Hypothalamus (tissue), 51 donors: ENCODE measurements at regions not wholly inside any gene's neighbourhood (a gene's known extent, or its start where the extent isn't known, plus 50 kb on each side); places are given as distances from the start of the nearest gene placed in this dataset.
"Not testable (repeated sequence)": the region's sequence is repeated elsewhere in the genome, so short reads cannot be mapped to it uniquely, and the experiment has no call there.

ENCODE experiments used
- DNase-seq, 51 donors: peaks; one replicate each; lab custom pipeline; 2025; lab: John Stamatoyannopoulos, UW

- no peak for DNase-seq
These were observed 442.7 kb downstream of the RAPGEF2 start for GRCh38 chr4:159545556-159545955.

DNA sequence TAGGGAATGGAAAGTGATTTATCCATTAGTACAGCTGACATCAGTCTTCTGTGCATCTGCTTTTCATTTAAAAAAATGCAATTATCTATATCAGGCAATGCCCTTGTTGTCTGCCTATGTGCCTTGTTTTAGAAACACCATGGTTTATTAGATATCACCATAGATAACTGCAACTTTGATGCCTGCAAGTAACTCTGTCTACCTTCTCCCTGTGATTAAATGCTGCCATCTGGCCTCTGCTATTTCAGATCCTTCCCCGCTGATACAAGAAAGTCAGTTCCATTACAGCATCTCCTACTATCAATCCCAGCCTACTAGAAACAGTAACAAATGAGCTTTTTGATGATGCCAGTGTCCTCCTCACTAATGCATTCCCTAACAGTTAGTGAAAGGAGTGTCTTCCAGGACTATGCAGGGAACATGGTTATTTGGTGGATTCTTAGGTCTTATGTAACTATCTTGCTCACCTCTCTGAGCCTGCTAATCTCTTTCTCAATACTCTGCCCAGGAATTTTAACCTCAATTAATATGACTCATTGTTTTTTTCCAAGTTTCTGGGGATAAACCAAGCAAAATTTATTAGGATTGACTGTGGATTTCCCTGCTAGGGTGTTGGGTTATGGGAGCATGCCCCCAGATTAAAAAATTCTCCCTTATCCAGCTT, 444.9 kb downstream of the RAPGEF2 start:
- DNase-seq = no peak

DNA sequence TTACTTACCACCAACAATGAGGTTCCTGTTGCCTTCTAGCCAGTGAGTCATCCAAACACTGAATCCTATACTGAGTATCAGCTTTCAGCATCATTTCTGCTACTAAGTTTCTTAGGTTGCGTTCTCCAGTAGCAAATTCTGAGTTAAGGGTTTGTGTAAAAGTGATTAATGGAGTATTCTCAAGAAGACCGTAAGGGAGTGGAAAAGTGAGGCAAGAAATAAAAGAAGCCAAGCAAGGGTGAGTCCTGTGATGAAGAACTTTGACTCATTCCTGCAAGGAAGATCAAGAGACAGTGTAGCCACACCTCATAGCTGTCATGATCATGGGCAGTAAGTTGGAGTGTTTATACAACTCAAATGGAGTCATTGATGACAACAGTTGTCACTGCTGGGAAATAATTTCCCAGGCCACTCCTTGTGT, 446.2 kb downstream of the RAPGEF2 start:
- no peak for DNase-seq

- no peak for DNase-seq
These were observed 448.4 kb downstream of the RAPGEF2 start for GRCh38 chr4:159551281-159551680.

GRCh38 chr4:159552979-159553768, 450.3 kb downstream of the RAPGEF2 start:
- no peak for DNase-seq

DNA sequence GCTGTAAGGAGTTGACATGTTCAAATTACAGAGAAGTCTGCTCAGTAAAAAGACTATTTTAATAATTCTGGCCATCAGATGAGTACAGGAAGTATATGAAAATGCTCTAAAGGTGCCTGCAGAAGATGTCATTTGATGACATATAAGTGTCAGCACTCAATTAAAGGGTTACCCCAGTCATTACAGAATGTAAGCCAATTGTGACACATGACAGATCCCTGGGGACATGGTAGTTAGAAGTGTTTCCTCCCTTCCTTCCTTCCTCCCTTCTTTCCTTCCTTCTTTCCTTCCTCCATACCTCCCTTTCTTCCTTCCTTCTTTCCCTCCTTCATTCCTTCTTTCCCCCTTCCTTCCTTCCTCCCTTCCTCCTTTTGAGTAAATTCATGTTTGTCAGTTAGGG, 453.0 kb downstream of the RAPGEF2 start:
- DNase-seq = no peak

GRCh38 chr4:159562366-159562765, 459.5 kb downstream of the RAPGEF2 start:
- DNase-seq = no peak

- no peak for DNase-seq
These were observed 460.4 kb downstream of the RAPGEF2 start for GRCh38 chr4:159563257-159563656.

- DNase-seq = no peak
These were observed 461.7 kb downstream of the RAPGEF2 start for GRCh38 chr4:159564615-159565014.

GRCh38 chr4:159566786-159567185, 463.9 kb downstream of the RAPGEF2 start:
- no peak for DNase-seq

GRCh38 chr4:159577241-159577640, 474.4 kb downstream of the RAPGEF2 start:
- no peak for DNase-seq

GRCh38 chr4:159582685-159583084, 479.8 kb downstream of the RAPGEF2 start:
- DNase-seq = no peak

GRCh38 chr4:159592898-159593556, 490.1 kb downstream of the RAPGEF2 start:
- no peak for DNase-seq

DNA sequence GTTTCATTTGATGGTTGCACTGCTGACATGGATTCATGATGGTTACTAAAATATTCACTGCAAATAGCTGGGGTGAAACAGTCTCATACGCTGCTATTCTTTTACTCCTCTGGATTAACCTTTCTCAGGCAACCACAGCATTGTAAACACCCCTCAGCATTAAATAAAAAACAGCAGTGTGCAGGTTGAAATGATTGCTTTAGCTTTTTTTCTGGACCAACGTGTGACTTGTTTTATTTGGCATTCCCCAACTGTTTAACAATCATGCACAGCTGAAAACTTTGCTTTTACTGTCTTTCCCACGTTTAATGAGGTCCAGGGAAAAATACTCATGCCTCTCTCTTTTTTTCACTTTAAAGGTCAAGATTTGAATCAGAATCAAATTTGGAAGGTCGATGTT, 490.8 kb downstream of the RAPGEF2 start:
- DNase-seq = no peak

DNA sequence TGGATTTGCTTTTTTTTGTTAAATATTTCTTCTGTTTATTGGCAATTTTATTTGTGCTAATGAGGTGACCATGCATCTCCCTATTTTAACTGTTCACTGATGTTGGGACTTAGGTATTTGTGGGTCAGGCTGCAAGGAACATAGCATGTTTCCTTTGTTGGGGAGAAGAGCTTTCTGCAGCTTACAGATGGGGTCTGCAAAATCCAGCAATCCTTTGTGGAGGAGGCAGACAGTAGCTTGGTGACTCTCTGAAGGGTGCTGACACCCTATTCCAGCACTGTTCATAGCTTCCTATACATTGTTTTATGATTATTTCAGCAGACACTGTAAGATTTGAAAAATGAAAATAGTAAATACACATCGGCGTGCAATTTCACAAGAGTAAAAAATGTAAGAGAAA, 491.7 kb downstream of the RAPGEF2 start:
- no peak for DNase-seq

GRCh38 chr4:159595101-159595500, 492.2 kb downstream of the RAPGEF2 start:
- DNase-seq = not testable (repeated sequence)

DNA sequence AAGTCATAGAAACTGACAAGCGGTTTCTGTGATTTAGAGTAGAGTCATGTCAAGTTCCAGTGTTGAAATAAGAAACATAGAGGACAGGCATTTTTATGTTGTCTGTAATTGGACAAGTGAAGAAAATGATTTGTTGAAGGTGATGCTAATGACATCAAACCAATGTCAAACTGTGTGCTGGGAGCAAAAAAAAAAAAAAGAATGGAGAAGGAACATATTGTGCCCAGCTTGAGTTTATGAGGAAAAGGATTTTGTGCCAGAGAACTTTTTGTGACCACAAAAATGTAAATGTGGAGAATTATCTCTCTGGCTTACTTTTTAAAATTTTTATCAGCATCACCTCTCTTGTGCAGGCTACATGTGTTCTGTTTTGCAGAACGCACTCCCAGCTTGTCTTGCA, 495.7 kb downstream of the RAPGEF2 start:
- DNase-seq = no peak

GRCh38 chr4:159600061-159600460, 497.2 kb downstream of the RAPGEF2 start:
- DNase-seq = no peak

DNA sequence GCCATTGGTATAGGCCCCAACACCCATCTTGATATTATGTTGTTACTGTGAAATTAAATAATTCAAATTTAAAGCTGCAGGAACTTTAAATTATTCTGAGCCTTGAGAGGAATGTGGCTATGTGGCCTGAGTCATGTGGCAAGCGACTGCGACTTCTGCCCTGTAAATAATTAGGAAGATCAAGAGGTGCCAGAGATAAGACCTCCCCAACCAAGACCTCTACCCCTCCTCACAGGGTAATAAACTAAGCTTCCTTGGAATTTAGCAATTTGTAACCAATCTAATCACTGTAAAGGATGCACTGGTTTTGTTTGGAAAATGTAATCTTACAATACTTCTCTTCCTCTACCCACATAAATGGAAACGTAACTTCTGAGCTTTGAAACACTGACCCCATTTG, 501.9 kb downstream of the RAPGEF2 start:
- DNase-seq = no peak

GRCh38 chr4:159606835-159607234, 504.0 kb downstream of the RAPGEF2 start:
- no peak for DNase-seq

DNA sequence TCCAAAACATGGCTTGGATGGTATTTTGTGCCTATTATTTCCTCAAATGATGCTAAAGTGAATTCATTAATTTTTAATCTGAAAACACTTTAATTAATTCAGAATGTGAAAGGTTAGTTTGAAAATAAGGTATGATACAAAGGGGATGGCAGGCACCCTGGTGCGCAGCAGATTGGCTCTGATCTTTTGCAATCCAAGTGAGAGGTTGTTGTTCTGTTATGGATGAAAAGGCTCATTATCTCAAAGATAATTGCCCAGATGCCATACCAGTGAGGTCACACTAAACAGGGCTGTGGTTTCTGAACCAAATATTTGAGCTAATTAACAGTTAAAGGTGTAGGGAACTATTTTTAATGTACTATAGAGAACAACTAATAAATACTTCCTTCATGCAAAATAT, 504.9 kb downstream of the RAPGEF2 start:
- DNase-seq = peak in 1 of 51 donors; percentile 0

DNA sequence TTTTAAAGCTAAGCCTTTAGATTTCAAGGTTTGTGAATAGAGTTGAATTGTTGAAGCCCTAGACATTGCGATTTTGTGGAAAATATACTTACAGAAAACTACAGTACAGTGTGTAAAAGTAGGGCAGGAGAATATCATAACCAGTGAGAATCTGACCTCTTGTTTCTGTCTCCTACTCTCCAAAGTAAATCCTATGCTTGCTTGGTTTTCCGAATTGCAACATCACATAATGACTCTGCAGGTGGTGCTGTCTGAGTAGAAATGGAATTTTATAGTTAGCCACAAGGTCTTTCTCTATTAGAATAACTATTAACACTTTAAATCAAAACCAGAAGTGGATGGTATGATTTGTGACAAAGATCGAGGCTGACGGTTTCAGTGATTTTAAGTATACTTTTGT, 505.6 kb downstream of the RAPGEF2 start:
- no peak for DNase-seq
